Activated gamma-delta T cell treated with anti-CD3 and anti-CD28 coated beads, Interleukin-2, amount 50 U/mL, for 16 hours (primary cell): ENCODE measurements at regions not wholly inside any gene's neighbourhood (a gene's known extent, or its start where the extent isn't known, plus 50 kb on each side); places are given as distances from the start of the nearest gene placed in this dataset.

Experiments
- DNase-seq: peaks from one replicate; pipeline ENCODE4 v3.0.0-alpha.2; 2020; ENCODE audit warnings: low read depth

DNA sequence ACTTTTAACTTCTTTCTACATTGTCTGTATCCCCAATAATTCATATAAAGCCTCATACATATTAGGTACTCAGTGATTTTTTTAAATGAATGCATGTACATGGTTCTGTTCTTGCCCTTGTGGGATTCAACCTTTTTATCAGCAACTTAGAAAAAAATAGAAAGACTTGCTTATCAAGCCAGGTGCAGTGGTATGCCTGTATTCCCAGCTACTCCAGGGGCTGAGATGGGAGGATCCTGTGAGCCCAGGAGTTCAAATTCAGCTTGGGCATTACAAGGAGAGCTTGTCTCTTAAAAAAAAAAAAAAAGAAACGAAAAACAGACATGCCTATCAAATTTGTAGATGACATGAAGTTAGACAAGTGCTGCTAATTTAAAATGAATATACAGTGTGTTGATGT is 54.2 kb upstream of the MYCBP2 start:
- DNase-seq, result no peak

GRCh38 chr13:77379508-77379907 is 52.6 kb upstream of the MYCBP2 start:
- DNase-seq, result no peak

GRCh38 chr13:77378662-77379061 is 51.8 kb upstream of the MYCBP2 start:
- DNase-seq, result no peak

- DNase-seq, result no peak
Measured at GRCh38 chr13:77377016-77377415, 50.1 kb upstream of the MYCBP2 start.
